Ishikawa (cell line): ENCODE measurements at regions not wholly inside any gene's neighbourhood (a gene's known extent, or its start where the extent isn't known, plus 50 kb on each side); places are given as distances from the start of the nearest gene placed in this dataset.

Experiments
- CEBPB ChIP-seq: IDR thresholded peaks from 2 replicates; pipeline ENCODE4 v1.6.1; 2012
- EP300 ChIP-seq: IDR thresholded peaks from 2 replicates; pipeline ENCODE4 v1.6.1; 2012; ENCODE audit warnings: borderline replicate concordance
- FOXM1 ChIP-seq: IDR thresholded peaks from 2 replicates; pipeline ENCODE4 v1.6.1; 2012; ENCODE audit warnings: low read depth, borderline replicate concordance
- RAD21 ChIP-seq: IDR thresholded peaks from 2 replicates; pipeline ENCODE4 v1.6.1; 2012; ENCODE audit warnings: low read depth
- TAF1 ChIP-seq: IDR thresholded peaks from 2 replicates; pipeline ENCODE4 v1.6.1; 2012; ENCODE audit warnings: low read depth, mild to moderate bottlenecking
- TCF12 ChIP-seq: IDR thresholded peaks from 2 replicates; pipeline ENCODE4 v1.6.1; 2012; ENCODE audit warnings: low read depth
- TEAD4 ChIP-seq: IDR thresholded peaks from 2 replicates; pipeline ENCODE4 v1.6.1; 2012
- YY1 ChIP-seq: IDR thresholded peaks from 2 replicates; pipeline ENCODE4 v1.6.1; 2012; ENCODE audit warnings: low read depth
- ZBTB7A ChIP-seq: IDR thresholded peaks from 2 replicates; pipeline ENCODE4 v1.6.1; 2012; ENCODE audit warnings: low read depth
- TF ChIP-seq, protein P1 (sequence below): IDR thresholded peaks from 2 replicates; pipeline ENCODE4 v1.6.1; 2012
- TF ChIP-seq, protein P2 (sequence below): IDR thresholded peaks from 2 replicates; pipeline ENCODE4 v1.6.1; 2012; ENCODE audit warnings: low read depth, mild to moderate bottlenecking
- TF ChIP-seq, protein P3 (sequence below): IDR thresholded peaks from 2 replicates; pipeline ENCODE4 v1.6.1; 2012

DNA sequence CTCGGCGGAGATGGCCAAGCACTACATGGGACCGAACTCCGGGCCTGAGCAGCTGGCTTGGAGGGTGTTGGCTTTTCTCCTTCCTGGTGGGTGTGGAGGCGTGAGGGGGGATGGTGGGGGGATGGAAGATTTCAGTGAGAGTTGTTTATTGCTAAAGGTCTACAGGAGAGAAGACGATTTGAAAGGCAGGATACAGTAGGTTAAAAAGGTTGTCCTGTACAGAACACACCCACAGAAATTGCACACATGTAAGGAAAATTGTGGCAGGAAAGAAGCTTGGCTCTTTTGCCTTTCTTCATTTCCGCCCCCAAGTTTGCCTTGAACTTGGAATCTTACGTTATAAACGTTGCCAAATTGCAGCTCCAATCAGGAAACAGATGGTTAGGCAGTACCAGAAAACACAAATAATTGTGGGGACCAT lies 74.1 kb upstream of the STOX2 start:
- no peak for TF ChIP-seq CEBPB
- TF ChIP-seq ZBTB7A: no peak
- no peak for TF ChIP-seq EP300
- TF ChIP-seq, protein P1, sequence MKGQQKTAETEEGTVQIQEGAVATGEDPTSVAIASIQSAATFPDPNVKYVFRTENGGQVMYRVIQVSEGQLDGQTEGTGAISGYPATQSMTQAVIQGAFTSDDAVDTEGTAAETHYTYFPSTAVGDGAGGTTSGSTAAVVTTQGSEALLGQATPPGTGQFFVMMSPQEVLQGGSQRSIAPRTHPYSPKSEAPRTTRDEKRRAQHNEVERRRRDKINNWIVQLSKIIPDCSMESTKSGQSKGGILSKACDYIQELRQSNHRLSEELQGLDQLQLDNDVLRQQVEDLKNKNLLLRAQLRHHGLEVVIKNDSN: no peak
- no peak for TF ChIP-seq RAD21
- no peak for TF ChIP-seq TCF12
- TF ChIP-seq, protein P2, sequence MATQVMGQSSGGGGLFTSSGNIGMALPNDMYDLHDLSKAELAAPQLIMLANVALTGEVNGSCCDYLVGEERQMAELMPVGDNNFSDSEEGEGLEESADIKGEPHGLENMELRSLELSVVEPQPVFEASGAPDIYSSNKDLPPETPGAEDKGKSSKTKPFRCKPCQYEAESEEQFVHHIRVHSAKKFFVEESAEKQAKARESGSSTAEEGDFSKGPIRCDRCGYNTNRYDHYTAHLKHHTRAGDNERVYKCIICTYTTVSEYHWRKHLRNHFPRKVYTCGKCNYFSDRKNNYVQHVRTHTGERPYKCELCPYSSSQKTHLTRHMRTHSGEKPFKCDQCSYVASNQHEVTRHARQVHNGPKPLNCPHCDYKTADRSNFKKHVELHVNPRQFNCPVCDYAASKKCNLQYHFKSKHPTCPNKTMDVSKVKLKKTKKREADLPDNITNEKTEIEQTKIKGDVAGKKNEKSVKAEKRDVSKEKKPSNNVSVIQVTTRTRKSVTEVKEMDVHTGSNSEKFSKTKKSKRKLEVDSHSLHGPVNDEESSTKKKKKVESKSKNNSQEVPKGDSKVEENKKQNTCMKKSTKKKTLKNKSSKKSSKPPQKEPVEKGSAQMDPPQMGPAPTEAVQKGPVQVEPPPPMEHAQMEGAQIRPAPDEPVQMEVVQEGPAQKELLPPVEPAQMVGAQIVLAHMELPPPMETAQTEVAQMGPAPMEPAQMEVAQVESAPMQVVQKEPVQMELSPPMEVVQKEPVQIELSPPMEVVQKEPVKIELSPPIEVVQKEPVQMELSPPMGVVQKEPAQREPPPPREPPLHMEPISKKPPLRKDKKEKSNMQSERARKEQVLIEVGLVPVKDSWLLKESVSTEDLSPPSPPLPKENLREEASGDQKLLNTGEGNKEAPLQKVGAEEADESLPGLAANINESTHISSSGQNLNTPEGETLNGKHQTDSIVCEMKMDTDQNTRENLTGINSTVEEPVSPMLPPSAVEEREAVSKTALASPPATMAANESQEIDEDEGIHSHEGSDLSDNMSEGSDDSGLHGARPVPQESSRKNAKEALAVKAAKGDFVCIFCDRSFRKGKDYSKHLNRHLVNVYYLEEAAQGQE: no peak
- TF ChIP-seq TEAD4: no peak
- TF ChIP-seq YY1: no peak
- no peak for TF ChIP-seq TAF1
- no peak for TF ChIP-seq FOXM1
- TF ChIP-seq, protein P3, sequence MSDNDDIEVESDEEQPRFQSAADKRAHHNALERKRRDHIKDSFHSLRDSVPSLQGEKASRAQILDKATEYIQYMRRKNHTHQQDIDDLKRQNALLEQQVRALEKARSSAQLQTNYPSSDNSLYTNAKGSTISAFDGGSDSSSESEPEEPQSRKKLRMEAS: no peak
